Nephron progenitor cell (in vitro differentiated cells): ENCODE measurements at regions not wholly inside any gene's neighbourhood (a gene's known extent, or its start where the extent isn't known, plus 50 kb on each side); places are given as distances from the start of the nearest gene placed in this dataset.

Source experiments
- DNase-seq: peaks from one replicate; pipeline ENCODE4 v3.0.0; 2021
- H3K27ac Mint-ChIP-seq: 2 replicates; pipeline ENCODE4 v1.8.0; 2021; ENCODE audit warnings: mild to moderate bottlenecking, moderate library complexity, mixed read lengths
- H3K27me3 Mint-ChIP-seq: 2 replicates; pipeline ENCODE4 v1.8.0; 2021; ENCODE audit warnings: mild to moderate bottlenecking, low read depth, mixed read lengths; ENCODE audit not compliant: poor library complexity
- H3K36me3 Mint-ChIP-seq: 2 replicates; pipeline ENCODE4 v1.8.0; 2021; ENCODE audit warnings: low read depth, mixed read lengths
- H3K4me1 Mint-ChIP-seq: 2 replicates; pipeline ENCODE4 v1.8.0; 2021; ENCODE audit warnings: mixed read lengths
- H3K4me3 Mint-ChIP-seq: 2 replicates; pipeline ENCODE4 v1.8.0; 2021; ENCODE audit warnings: mild to moderate bottlenecking, moderate library complexity, mixed read lengths
- H3K9me3 Mint-ChIP-seq: 2 replicates; pipeline ENCODE4 v1.8.0; 2021; ENCODE audit warnings: mild to moderate bottlenecking, moderate library complexity, mixed read lengths
- TF ChIP-seq, protein P1 (sequence below): fragments of 200-600 bp; sonication (generic); IDR thresholded peaks from 2 replicates; pipeline ENCODE4 v1.5.0; 2021; ENCODE audit warnings: antibody characterized with exemption

DNA sequence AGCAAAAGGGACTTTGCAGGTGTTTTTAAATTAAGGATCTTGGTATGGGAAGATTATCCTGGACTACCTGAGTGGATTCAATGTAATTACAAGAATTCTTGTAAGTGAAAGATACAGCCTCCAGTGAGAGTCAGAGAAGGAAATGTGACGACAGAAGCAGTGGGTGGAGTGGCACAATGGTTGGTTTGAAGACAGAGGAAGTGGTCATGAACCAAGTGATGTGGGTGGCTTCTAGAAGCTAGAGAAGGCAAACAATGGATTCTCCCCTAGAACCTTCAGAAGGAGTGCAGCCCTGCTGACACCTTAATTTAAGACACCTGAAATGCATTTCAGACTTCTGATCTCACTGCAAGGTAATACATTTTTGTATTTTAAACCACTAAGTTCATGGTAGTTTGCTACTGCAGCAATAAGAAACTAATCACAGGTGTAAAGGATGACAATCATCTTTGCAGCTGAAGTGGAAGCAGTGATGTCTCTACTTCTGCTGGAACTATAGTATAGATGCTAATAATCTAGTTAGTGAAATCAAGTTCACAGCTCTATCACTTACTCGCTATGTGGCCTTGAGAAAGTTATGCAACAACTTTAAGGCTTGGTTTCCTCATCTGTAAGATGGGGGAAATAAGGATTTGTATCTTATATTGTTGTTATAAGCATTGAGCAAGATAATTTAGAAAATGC lies 403.4 kb upstream of the SUCLG2 start:
- Mint-ChIP-seq H3K36me3 (no peaks in the 10 kb centered on the region), H3K4me3 (no peak overlapping the region), H3K27ac (no peak overlapping the region), H3K27me3 (peaks cover 7% of the 10 kb centered on the region), H3K4me1 (peaks cover 22% of the 10 kb centered on the region), H3K9me3 (no peaks in the 10 kb centered on the region)
- TF ChIP-seq, protein P1, sequence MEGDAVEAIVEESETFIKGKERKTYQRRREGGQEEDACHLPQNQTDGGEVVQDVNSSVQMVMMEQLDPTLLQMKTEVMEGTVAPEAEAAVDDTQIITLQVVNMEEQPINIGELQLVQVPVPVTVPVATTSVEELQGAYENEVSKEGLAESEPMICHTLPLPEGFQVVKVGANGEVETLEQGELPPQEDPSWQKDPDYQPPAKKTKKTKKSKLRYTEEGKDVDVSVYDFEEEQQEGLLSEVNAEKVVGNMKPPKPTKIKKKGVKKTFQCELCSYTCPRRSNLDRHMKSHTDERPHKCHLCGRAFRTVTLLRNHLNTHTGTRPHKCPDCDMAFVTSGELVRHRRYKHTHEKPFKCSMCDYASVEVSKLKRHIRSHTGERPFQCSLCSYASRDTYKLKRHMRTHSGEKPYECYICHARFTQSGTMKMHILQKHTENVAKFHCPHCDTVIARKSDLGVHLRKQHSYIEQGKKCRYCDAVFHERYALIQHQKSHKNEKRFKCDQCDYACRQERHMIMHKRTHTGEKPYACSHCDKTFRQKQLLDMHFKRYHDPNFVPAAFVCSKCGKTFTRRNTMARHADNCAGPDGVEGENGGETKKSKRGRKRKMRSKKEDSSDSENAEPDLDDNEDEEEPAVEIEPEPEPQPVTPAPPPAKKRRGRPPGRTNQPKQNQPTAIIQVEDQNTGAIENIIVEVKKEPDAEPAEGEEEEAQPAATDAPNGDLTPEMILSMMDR: no peak
- no peak for DNase-seq

DNA sequence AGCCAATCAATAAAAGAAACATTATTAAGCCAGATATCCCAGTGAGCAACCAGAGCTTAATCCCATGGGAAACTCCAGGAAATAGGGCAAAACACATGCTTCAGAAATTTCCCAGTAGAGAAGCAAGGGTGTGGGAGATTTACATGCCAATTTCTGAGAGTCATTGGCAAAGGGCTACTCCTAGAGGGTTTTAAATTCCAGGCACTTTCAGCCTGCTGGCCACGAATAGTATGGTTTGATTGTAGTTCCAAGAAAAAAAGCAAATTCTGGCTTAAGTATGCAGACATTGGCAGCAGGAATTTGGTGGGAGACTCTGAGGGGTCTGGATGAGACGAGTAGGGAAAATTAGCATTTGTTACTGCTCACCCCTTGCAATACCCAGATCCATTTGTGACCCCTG lies 402.1 kb upstream of the SUCLG2 start:
- TF ChIP-seq, protein P1: no peak
- Mint-ChIP-seq H3K27ac (no peak overlapping the region), H3K9me3 (no peaks in the 10 kb centered on the region), H3K27me3 (peaks cover 7% of the 10 kb centered on the region), H3K36me3 (no peaks in the 10 kb centered on the region), H3K4me3 (no peak overlapping the region), H3K4me1 (peaks cover 27% of the 10 kb centered on the region)
- DNase-seq: no peak

DNA sequence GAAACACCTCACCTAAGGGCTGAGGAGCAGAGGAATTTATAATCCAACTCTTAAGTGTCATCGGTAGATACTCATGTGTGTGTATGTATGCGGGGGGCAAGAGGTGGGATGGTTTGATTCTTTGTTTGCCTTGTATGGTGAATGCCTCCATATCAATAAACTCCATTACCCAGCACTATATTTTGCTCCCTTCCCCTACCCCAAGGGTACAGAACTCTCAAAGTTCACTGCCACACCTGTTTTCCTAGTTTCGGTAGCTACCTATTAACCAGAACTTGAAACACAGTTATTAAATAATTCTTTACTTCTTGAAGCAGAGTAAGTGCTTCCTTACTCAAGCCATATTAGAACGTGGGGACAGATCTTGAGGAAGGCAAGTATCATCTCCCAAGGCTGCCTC lies 400.8 kb upstream of the SUCLG2 start:
- H3K27ac Mint-ChIP-seq: no peak overlapping the region
- H3K36me3 Mint-ChIP-seq: no peaks in the 10 kb centered on the region
- H3K9me3 Mint-ChIP-seq: no peaks in the 10 kb centered on the region
- TF ChIP-seq, protein P1: no peak
- H3K4me1 Mint-ChIP-seq: peaks cover 17% of the 10 kb centered on the region
- DNase-seq: no peak
- peaks cover 7% of the 10 kb centered on the region for H3K27me3 Mint-ChIP-seq
- H3K4me3 Mint-ChIP-seq: no peak overlapping the region

DNA sequence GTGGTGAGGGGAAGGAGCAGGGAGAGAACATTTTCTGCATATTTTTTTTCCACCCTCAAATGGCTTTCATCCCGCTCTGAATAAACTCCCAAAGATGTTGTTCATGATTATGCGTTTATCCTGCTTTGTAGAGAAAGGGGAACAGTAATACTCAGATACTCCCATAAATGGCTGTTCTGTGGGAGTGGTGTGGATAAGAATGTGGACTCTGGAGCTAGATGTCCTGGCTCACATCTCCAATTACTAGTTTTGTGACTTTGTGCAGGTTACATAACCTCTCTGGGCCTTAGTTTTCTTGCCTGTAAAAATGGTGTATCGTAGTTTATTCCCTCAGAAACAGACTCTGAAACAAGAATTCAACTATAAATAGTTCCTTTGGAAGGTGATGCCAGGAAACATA lies 395.4 kb upstream of the SUCLG2 start:
- no peaks in the 10 kb centered on the region for H3K9me3 Mint-ChIP-seq
- H3K4me1 Mint-ChIP-seq: peaks cover 5% of the 10 kb centered on the region
- TF ChIP-seq, protein P1: no peak
- no peak overlapping the region for H3K4me3 Mint-ChIP-seq
- DNase-seq: no peak
- H3K27ac Mint-ChIP-seq: no peak overlapping the region
- no peaks in the 10 kb centered on the region for H3K36me3 Mint-ChIP-seq
- no peaks in the 10 kb centered on the region for H3K27me3 Mint-ChIP-seq

DNA sequence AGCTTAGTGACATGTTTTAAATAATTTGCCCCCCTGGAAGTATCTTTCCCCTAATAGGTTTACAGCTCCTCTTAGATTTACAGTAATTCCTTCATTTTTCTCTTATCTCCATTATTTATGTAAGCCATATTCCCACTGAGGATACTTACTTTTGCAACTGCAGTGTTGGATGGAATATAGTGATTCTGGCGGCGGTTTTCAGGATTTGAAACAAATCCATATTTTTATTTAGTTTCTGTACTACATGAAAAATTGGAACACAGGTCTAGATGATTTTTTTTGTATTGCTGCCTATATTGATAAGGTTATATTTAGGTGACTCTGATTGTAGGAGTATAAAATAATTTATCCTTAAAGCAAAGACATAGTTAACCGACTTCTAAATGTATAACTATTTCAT lies 391.6 kb upstream of the SUCLG2 start:
- H3K36me3 Mint-ChIP-seq: no peaks in the 10 kb centered on the region
- no peaks in the 10 kb centered on the region for H3K9me3 Mint-ChIP-seq
- H3K27me3 Mint-ChIP-seq: no peaks in the 10 kb centered on the region
- no peak overlapping the region for H3K27ac Mint-ChIP-seq
- no peak for DNase-seq
- no peak overlapping the region for H3K4me3 Mint-ChIP-seq
- H3K4me1 Mint-ChIP-seq: no peaks in the 10 kb centered on the region
- TF ChIP-seq, protein P1: no peak

DNA sequence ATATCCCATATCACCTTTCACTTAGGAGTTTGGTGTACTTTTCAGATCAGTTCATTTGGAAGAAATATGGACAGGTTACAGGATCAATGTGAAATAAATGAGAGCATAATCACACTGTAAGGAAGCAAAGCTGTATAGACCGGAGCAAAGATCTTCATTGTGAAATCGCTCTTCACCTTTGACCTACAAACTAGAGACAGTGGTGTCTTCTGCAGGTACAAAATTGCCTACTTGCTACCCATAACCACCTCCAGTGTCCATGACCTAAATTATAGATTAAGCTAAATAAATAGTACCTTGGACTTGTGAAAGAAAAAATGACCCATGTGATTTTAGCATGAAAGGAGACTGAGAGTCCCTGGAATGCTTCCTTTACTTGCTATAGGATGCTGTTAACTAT lies 379.5 kb upstream of the SUCLG2 start:
- TF ChIP-seq, protein P1: no peak
- Mint-ChIP-seq H3K36me3 (no peaks in the 10 kb centered on the region), H3K27me3 (no peaks in the 10 kb centered on the region), H3K4me3 (no peak overlapping the region), H3K27ac (no peak overlapping the region), H3K4me1 (peaks cover 4% of the 10 kb centered on the region), H3K9me3 (no peaks in the 10 kb centered on the region)
- no peak for DNase-seq
